ENCODE measurements at regions not wholly inside any gene's neighbourhood (a gene's known extent, or its start where the extent isn't known, plus 50 kb on each side); places are given as distances from the start of the nearest gene placed in this dataset.
A peak's percentile ranks its signal among the peaks of the same experiment; 100 is the strongest.
"Not testable (repeated sequence)": the region's sequence is repeated elsewhere in the genome, so short reads cannot be mapped to it uniquely, and the experiment has no call there.

GRCh38 chr3:137509354-137510045 lies 254.6 kb upstream of the SOX14 start:
- DNase-seq (ENCODE audit: extremely low read depth in 1 of 11, low read depth in 9 of 11, low spot score in 4 of 11), result peak in 2 of 11 donors; percentile 2 to 3

GRCh38 chr3:137511655-137512054 lies 252.5 kb upstream of the SOX14 start:
- no peak for DNase-seq (ENCODE audit: extremely low read depth in 1 of 11, low read depth in 9 of 11, low spot score in 4 of 11)

- no peak for DNase-seq (ENCODE audit: extremely low read depth in 1 of 11, low read depth in 9 of 11, low spot score in 4 of 11)
Measured at GRCh38 chr3:137514853-137515252, 249.3 kb upstream of the SOX14 start.

- DNase-seq (ENCODE audit: extremely low read depth in 1 of 11, low read depth in 9 of 11, low spot score in 4 of 11), result no peak
Measured at GRCh38 chr3:137519602-137520001, 244.5 kb upstream of the SOX14 start.

- no peak for DNase-seq (ENCODE audit: extremely low read depth in 1 of 11, low read depth in 9 of 11, low spot score in 4 of 11)
Measured at GRCh38 chr3:137524751-137525150, 239.4 kb upstream of the SOX14 start.

- no peak for DNase-seq (ENCODE audit: extremely low read depth in 1 of 11, low read depth in 9 of 11, low spot score in 4 of 11)
Measured at GRCh38 chr3:137525471-137525870, 238.6 kb upstream of the SOX14 start.

- no peak for DNase-seq (ENCODE audit: extremely low read depth in 1 of 11, low read depth in 9 of 11, low spot score in 4 of 11)
Measured at GRCh38 chr3:137542049-137542448, 222.1 kb upstream of the SOX14 start.

GRCh38 chr3:137554242-137554641 lies 209.9 kb upstream of the SOX14 start:
- DNase-seq (ENCODE audit: extremely low read depth in 1 of 11, low read depth in 9 of 11, low spot score in 4 of 11), result no peak

GRCh38 chr3:137568880-137569279 lies 195.2 kb upstream of the SOX14 start:
- no peak for DNase-seq (ENCODE audit: extremely low read depth in 1 of 11, low read depth in 9 of 11, low spot score in 4 of 11)

- DNase-seq (ENCODE audit: extremely low read depth in 1 of 11, low read depth in 9 of 11, low spot score in 4 of 11), result no peak
Measured at GRCh38 chr3:137572931-137573330, 191.2 kb upstream of the SOX14 start.

- DNase-seq (ENCODE audit: extremely low read depth in 1 of 11, low read depth in 9 of 11, low spot score in 4 of 11), result no peak
Measured at GRCh38 chr3:137582484-137582883, 181.6 kb upstream of the SOX14 start.

- no peak for DNase-seq (ENCODE audit: extremely low read depth in 1 of 11, low read depth in 9 of 11, low spot score in 4 of 11)
Measured at GRCh38 chr3:137583256-137583655, 180.9 kb upstream of the SOX14 start.

- DNase-seq (ENCODE audit: extremely low read depth in 1 of 11, low read depth in 9 of 11, low spot score in 4 of 11), result no peak
Measured at GRCh38 chr3:137588871-137589270, 175.2 kb upstream of the SOX14 start.

- not testable (repeated sequence) for DNase-seq (ENCODE audit: extremely low read depth in 1 of 11, low read depth in 9 of 11, low spot score in 4 of 11)
Measured at GRCh38 chr3:137595415-137595814, 168.7 kb upstream of the SOX14 start.

- DNase-seq (ENCODE audit: extremely low read depth in 1 of 11, low read depth in 9 of 11, low spot score in 4 of 11), result no peak
Measured at GRCh38 chr3:137610723-137611122, 153.4 kb upstream of the SOX14 start.

GRCh38 chr3:137612291-137612690 lies 151.8 kb upstream of the SOX14 start:
- DNase-seq (ENCODE audit: extremely low read depth in 1 of 11, low read depth in 9 of 11, low spot score in 4 of 11), result no peak

- DNase-seq (ENCODE audit: extremely low read depth in 1 of 11, low read depth in 9 of 11, low spot score in 4 of 11), result no peak
Measured at GRCh38 chr3:137615659-137616418, 148.3 kb upstream of the SOX14 start.

GRCh38 chr3:137641879-137642704 lies 122.0 kb upstream of the SOX14 start:
- no peak for DNase-seq (ENCODE audit: extremely low read depth in 1 of 11, low read depth in 9 of 11, low spot score in 4 of 11)

- peak in 9 of 11 donors; percentile 0 to 24 (median 8) for DNase-seq (ENCODE audit: extremely low read depth in 1 of 11, low read depth in 9 of 11, low spot score in 4 of 11)
Measured at GRCh38 chr3:137642831-137643230, 121.3 kb upstream of the SOX14 start.

- no peak for DNase-seq (ENCODE audit: extremely low read depth in 1 of 11, low read depth in 9 of 11, low spot score in 4 of 11)
Measured at GRCh38 chr3:137647179-137647578, 116.9 kb upstream of the SOX14 start.
